ENCODE measurements at regions not wholly inside any gene's neighbourhood (a gene's known extent, or its start where the extent isn't known, plus 50 kb on each side); places are given as distances from the start of the nearest gene placed in this dataset.

GRCh38 chr5:67976891-67977601, 238.5 kb upstream of the PIK3R1 start:
- no peaks in the 10 kb centered on the region for H3K36me3 Mint-ChIP-seq (ENCODE audit: low read depth)
- no peaks in the 10 kb centered on the region for H3K9me3 Mint-ChIP-seq
- Histone ChIP-seq H3K4me3 (ENCODE audit: low read length) (no peak overlapping the region), H3K9me3 (ENCODE audit: control insufficient read depth in 1 of 2, insufficient read depth in 1 of 2, low read length in 2 of 2) (no peaks in the 10 kb centered on the region), H3K4me1 (ENCODE audit: insufficient read depth, low read length) (no peaks in the 10 kb centered on the region), H3K36me3 (ENCODE audit: insufficient read depth, low read length) (no peaks in the 10 kb centered on the region), H3K27ac (ENCODE audit: low read depth in 1 of 2, low read length in 2 of 2) (no peak overlapping the region), H3K27me3 (ENCODE audit: control insufficient read depth in 1 of 2, insufficient read depth in 2 of 2, low read length in 2 of 2) (no peaks in the 10 kb centered on the region)
- CTCF ChIA-PET, result no interaction called here
- H3K27ac Mint-ChIP-seq, result no peak overlapping the region
- TF ChIP-seq, protein P1, sequence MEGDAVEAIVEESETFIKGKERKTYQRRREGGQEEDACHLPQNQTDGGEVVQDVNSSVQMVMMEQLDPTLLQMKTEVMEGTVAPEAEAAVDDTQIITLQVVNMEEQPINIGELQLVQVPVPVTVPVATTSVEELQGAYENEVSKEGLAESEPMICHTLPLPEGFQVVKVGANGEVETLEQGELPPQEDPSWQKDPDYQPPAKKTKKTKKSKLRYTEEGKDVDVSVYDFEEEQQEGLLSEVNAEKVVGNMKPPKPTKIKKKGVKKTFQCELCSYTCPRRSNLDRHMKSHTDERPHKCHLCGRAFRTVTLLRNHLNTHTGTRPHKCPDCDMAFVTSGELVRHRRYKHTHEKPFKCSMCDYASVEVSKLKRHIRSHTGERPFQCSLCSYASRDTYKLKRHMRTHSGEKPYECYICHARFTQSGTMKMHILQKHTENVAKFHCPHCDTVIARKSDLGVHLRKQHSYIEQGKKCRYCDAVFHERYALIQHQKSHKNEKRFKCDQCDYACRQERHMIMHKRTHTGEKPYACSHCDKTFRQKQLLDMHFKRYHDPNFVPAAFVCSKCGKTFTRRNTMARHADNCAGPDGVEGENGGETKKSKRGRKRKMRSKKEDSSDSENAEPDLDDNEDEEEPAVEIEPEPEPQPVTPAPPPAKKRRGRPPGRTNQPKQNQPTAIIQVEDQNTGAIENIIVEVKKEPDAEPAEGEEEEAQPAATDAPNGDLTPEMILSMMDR (IDR thresholded peaks at IDR 0.05), result no peak
- intact Hi-C loops (cut with DNase I, micrococcal nuclease), result no loop called here
- H3K27me3 Mint-ChIP-seq, result no peaks in the 10 kb centered on the region
- DNase-seq (peak in 1 of 14 experiments; percentile 3), ATAC-seq (ENCODE audit: poor library complexity) (no peak)
- H3K4me1 Mint-ChIP-seq (ENCODE audit: low read depth), result no peaks in the 10 kb centered on the region
- POLR2A ChIA-PET, result no interaction called here
- H3K4me3 Mint-ChIP-seq, result no peak overlapping the region

DNA sequence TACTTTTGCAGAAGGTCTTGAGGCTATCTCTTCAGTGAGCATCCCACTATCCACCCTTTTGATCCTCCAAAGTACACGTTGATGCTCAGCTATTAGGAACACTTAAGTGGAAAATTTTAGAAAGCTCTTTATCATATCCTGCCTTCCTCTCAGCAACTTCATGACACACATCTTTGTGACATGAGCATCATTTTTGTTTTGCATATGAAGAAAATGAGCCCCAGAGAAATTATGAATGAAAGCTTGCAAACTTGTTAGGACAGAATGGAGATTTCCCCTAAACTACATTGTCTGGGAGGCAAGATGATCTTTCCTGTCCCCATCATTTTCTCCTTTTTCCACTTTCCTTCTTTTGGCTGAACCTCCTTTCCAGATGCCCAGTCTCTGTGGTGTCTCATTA, 239.4 kb upstream of the PIK3R1 start:
- no peaks in the 10 kb centered on the region for H3K4me1 Mint-ChIP-seq (ENCODE audit: low read depth)
- TF ChIP-seq, protein P1 (IDR thresholded peaks at IDR 0.05), result no peak
- ChIA-PET CTCF (no interaction called here), POLR2A (no interaction called here)
- no peaks in the 10 kb centered on the region for H3K27me3 ChIP-seq (ENCODE audit: control insufficient read depth in 1 of 2, insufficient read depth in 2 of 2, low read length in 2 of 2)
- no peaks in the 10 kb centered on the region for H3K36me3 Mint-ChIP-seq (ENCODE audit: low read depth)
- H3K4me3 Mint-ChIP-seq, result no peak overlapping the region
- ATAC-seq (ENCODE audit: poor library complexity), result no peak
- H3K27me3 Mint-ChIP-seq, result no peaks in the 10 kb centered on the region
- H3K36me3 ChIP-seq (ENCODE audit: insufficient read depth, low read length), result no peaks in the 10 kb centered on the region
- no peak for DNase-seq
- no peak overlapping the region for H3K27ac Mint-ChIP-seq
- no peaks in the 10 kb centered on the region for H3K9me3 Mint-ChIP-seq
- H3K9me3 ChIP-seq (ENCODE audit: control insufficient read depth in 1 of 2, insufficient read depth in 1 of 2, low read length in 2 of 2), result no peaks in the 10 kb centered on the region
- H3K27ac ChIP-seq (ENCODE audit: low read depth in 1 of 2, low read length in 2 of 2), result no peak overlapping the region
- no peaks in the 10 kb centered on the region for H3K4me1 ChIP-seq (ENCODE audit: insufficient read depth, low read length)
- intact Hi-C loops (cut with DNase I, micrococcal nuclease), result no loop called here
- no peak overlapping the region for H3K4me3 ChIP-seq (ENCODE audit: low read length)

DNA sequence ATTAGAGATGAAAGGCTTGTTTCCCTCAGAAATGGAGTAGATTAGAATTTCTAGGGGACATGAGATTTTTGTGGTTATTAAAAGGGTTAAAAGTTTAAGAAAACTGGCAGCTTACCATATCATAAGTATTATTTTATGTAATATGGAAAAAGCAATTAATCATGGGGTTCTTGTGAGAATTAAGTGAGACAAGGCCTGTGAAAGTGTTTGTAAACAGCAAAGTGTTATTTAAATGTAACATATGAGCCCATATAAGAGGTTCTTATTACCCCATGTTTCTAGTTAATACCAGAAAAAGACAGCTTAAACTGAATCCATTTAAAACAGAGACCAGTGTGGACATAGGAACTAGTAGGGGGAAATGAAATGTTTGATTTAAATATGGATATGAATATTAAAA, 241.1 kb upstream of the PIK3R1 start:
- no peak overlapping the region for H3K27ac Mint-ChIP-seq
- no peaks in the 10 kb centered on the region for H3K4me1 Mint-ChIP-seq (ENCODE audit: low read depth)
- Histone ChIP-seq H3K27me3 (ENCODE audit: control insufficient read depth in 1 of 2, insufficient read depth in 2 of 2, low read length in 2 of 2) (no peaks in the 10 kb centered on the region), H3K9me3 (ENCODE audit: control insufficient read depth in 1 of 2, insufficient read depth in 1 of 2, low read length in 2 of 2) (no peaks in the 10 kb centered on the region), H3K4me1 (ENCODE audit: insufficient read depth, low read length) (no peaks in the 10 kb centered on the region), H3K4me3 (ENCODE audit: low read length) (no peak overlapping the region), H3K36me3 (ENCODE audit: insufficient read depth, low read length) (no peaks in the 10 kb centered on the region), H3K27ac (ENCODE audit: low read depth in 1 of 2, low read length in 2 of 2) (no peak overlapping the region)
- intact Hi-C loops (cut with DNase I, micrococcal nuclease), result no loop called here
- H3K9me3 Mint-ChIP-seq, result no peaks in the 10 kb centered on the region
- H3K36me3 Mint-ChIP-seq (ENCODE audit: low read depth), result no peaks in the 10 kb centered on the region
- ATAC-seq (ENCODE audit: poor library complexity) (no peak), DNase-seq (no peak)
- POLR2A ChIA-PET, result no interaction called here
- no peak overlapping the region for H3K4me3 Mint-ChIP-seq
- no peaks in the 10 kb centered on the region for H3K27me3 Mint-ChIP-seq
- CTCF ChIA-PET, result no interaction called here
- TF ChIP-seq, protein P1 (IDR thresholded peaks at IDR 0.05), result no peak

All from CD4-positive, alpha-beta T cell (primary cell).